SK-N-SH (cell line): ENCODE measurements at regions not wholly inside any gene's neighbourhood (a gene's known extent, or its start where the extent isn't known, plus 50 kb on each side); places are given as distances from the start of the nearest gene placed in this dataset.

Source experiments
- CTCF ChIA-PET: fragments of 300-600, 350-600 bp; formaldehyde crosslinking; extraction: SDS; loops from one replicate; lab custom pipeline; 2021; lab: Yijun Ruan, JAX
- POLR2A ChIA-PET: fragments of 350-600 bp; sonication (Branson Sonifier 250); formaldehyde crosslinking; extraction: SDS; loops from one replicate; lab custom pipeline; 2020; ENCODE audit warnings: antibody characterized with exemption, inconsistent platforms; lab: Yijun Ruan, JAX
- DNase-seq: peaks from one replicate; pipeline ENCODE4 v3.0.0; 2012
- H2AFZ ChIP-seq: fragments of 200-600 bp; sonication (generic); 2 replicates; pipeline ENCODE4 v1.8.1; 2016; ENCODE audit warnings: antibody characterized with exemption, mild to moderate bottlenecking, low read depth
- H3F3A ChIP-seq: fragments of 200-600 bp; sonication (generic); replicated peaks from 2 replicates; pipeline ENCODE3; 2016; ENCODE audit warnings: antibody characterized with exemption, mild to moderate bottlenecking; ENCODE audit not compliant: insufficient read depth
- H3K27ac ChIP-seq, 2 experiments: fragments of 200-500 bp in 1 of 2; fragments of 200-600 bp in 1 of 2; sonication (Bioruptor generic) in 1 of 2; sonication (generic), shearing (Covaris generic) in 1 of 2; 2 replicates each; pipeline versions ENCODE4 v1.5.1 to v1.6.1; 2014 to 2016; ENCODE audit warnings: low read depth in 2 of 2, inconsistent platforms in 1 of 2, low read length in 1 of 2, mild to moderate bottlenecking in 1 of 2, mixed read lengths in 1 of 2
- H3K27me3 ChIP-seq: fragments of 200-600 bp; sonication (generic), shearing (Covaris generic); 2 replicates; pipeline ENCODE4 v1.6.1; 2016; ENCODE audit warnings: mixed run types; ENCODE audit not compliant: insufficient read depth
- H3K36me3 ChIP-seq, 2 experiments: fragments of 200-500 bp in 1 of 2; fragments of 200-600 bp in 1 of 2; sonication (Bioruptor generic) in 1 of 2; sonication (generic) in 1 of 2; replicated peaks in 1 of 2; 2 replicates each; pipeline versions ENCODE3 to v1.5.1; 2014 to 2016; ENCODE audit warnings: low read length in 1 of 2, mild to moderate bottlenecking in 1 of 2; ENCODE audit not compliant: insufficient read depth in 2 of 2, control insufficient read depth in 1 of 2
- H3K4me1 ChIP-seq, 2 experiments: fragments of 200-500 bp in 1 of 2; fragments of 200-600 bp in 1 of 2; sonication (Bioruptor generic) in 1 of 2; sonication (generic), shearing (Covaris generic) in 1 of 2; 2 replicates each; pipeline versions ENCODE4 v1.5.1 to v1.6.1; 2014 to 2016; ENCODE audit warnings: low read depth in 1 of 2, low read length in 1 of 2, mixed run types in 1 of 2; ENCODE audit not compliant: insufficient read depth in 2 of 2, control insufficient read depth in 1 of 2
- H3K4me2 ChIP-seq: fragments of 200-600 bp; sonication (generic), shearing (Covaris generic); 2 replicates; pipeline ENCODE4 v1.6.1; 2017; ENCODE audit warnings: mixed run types
- H3K4me3 ChIP-seq, 2 experiments: fragments of 200-500 bp in 1 of 2; fragments of 200-600 bp in 1 of 2; sonication (Bioruptor generic) in 1 of 2; sonication (generic), shearing (Covaris generic) in 1 of 2; 2 replicates each; pipeline versions ENCODE4 v1.5.1 to v1.8.1; 2014 to 2016; ENCODE audit warnings: low read depth in 2 of 2, inconsistent platforms in 1 of 2, low read length in 1 of 2, mild to moderate bottlenecking in 1 of 2, mixed read lengths in 1 of 2, moderate library complexity in 1 of 2
- H3K79me2 ChIP-seq: fragments of 200-600 bp; sonication (generic); 2 replicates; pipeline ENCODE4 v1.8.1; 2017; ENCODE audit warnings: mild to moderate bottlenecking; ENCODE audit not compliant: insufficient read depth
- H3K9ac ChIP-seq: fragments of 200-600 bp; sonication (generic); 2 replicates; pipeline ENCODE4 v1.6.1; 2017; ENCODE audit warnings: mixed run types
- H3K9me2 ChIP-seq: fragments of 200-600 bp; sonication (generic); 2 replicates; pipeline ENCODE4 v1.6.1; 2017; ENCODE audit warnings: mixed run types
- H3K9me3 ChIP-seq: fragments of 200-600 bp; sonication (generic); 2 replicates; pipeline ENCODE4 v1.6.1; 2017; ENCODE audit warnings: mixed run types, mild to moderate bottlenecking, moderate library complexity
- H4K20me1 ChIP-seq: fragments of 200-600 bp; sonication (generic); 2 replicates; pipeline ENCODE4 v1.6.1; 2017; ENCODE audit warnings: mild to moderate bottlenecking, mixed run types; ENCODE audit not compliant: insufficient read depth
- EP300 ChIP-seq, 2 experiments: IDR thresholded peaks; 2 replicates each; pipeline versions ENCODE4 v1.4.0 to v1.6.1; 2012; ENCODE audit warnings: borderline replicate concordance in 1 of 2, low read depth in 1 of 2, low read length in 1 of 2
- FOSL2 ChIP-seq: IDR thresholded peaks from 2 replicates; pipeline ENCODE4 v1.4.0; 2012; ENCODE audit warnings: low read depth, mild to moderate bottlenecking, moderate library complexity, borderline replicate concordance
- JUND ChIP-seq: IDR thresholded peaks from 2 replicates; pipeline ENCODE4 v1.4.0; 2012
- MEF2A ChIP-seq: IDR thresholded peaks from 2 replicates; pipeline ENCODE4 v1.4.0; 2012; ENCODE audit warnings: low read depth, borderline replicate concordance
- MXI1 ChIP-seq: IDR thresholded peaks from 2 replicates; pipeline ENCODE4 v1.6.1; 2012; ENCODE audit warnings: mild to moderate bottlenecking, low read depth, low read length, improper control_type of control experiment
- NFIC ChIP-seq: IDR thresholded peaks from 2 replicates; pipeline ENCODE4 v1.4.0; 2012; ENCODE audit warnings: borderline replicate concordance
- NRF1 ChIP-seq: IDR thresholded peaks from 2 replicates; pipeline ENCODE4 v1.6.1; 2012; ENCODE audit warnings: low read depth, mild to moderate bottlenecking, low read length
- POLR2AphosphoS5 ChIP-seq: IDR thresholded peaks from 2 replicates; pipeline ENCODE4 v1.6.1; 2012; ENCODE audit warnings: low read depth, low read length
- RAD21 ChIP-seq: IDR thresholded peaks from 2 replicates; pipeline ENCODE4 v1.6.1; 2012; ENCODE audit warnings: mild to moderate bottlenecking, low read length
- RCOR1 ChIP-seq: fragments of 150-350 bp; IDR thresholded peaks from 2 replicates; pipeline ENCODE4 v1.6.1; 2017; ENCODE audit warnings: antibody characterized with exemption, low read length
- RFX5 ChIP-seq: IDR thresholded peaks from 2 replicates; pipeline ENCODE4 v1.6.1; 2012; ENCODE audit warnings: mild to moderate bottlenecking, improper control_type of control experiment, low read length
- SIN3A ChIP-seq: IDR thresholded peaks from 2 replicates; pipeline ENCODE4 v1.6.1; 2012; ENCODE audit warnings: low read depth, mild to moderate bottlenecking, low read length, moderate library complexity, borderline replicate concordance
- SMC3 ChIP-seq: IDR thresholded peaks from 2 replicates; pipeline ENCODE4 v1.6.1; 2012; ENCODE audit warnings: low read depth, low read length, improper control_type of control experiment
- TCF12 ChIP-seq: IDR thresholded peaks from 2 replicates; pipeline ENCODE4 v1.4.0; 2012
- YY1 ChIP-seq: IDR thresholded peaks from 2 replicates; pipeline ENCODE4 v1.4.0; 2012; ENCODE audit warnings: low read depth, mild to moderate bottlenecking
- whole genome bisulfite sequencing: methylation state at CpG from one replicate; pipeline ENCODE4 v1.1.6; 2017; ENCODE audit warnings: low lambda C conversion rate; 5-methylcytosine and 5-hydroxymethylcytosine counted together
- TF ChIP-seq, protein P1 (sequence below): fragments of 200-600 bp; sonication (generic); IDR thresholded peaks from 2 replicates; pipeline ENCODE4 v1.6.1; 2017; ENCODE audit warnings: antibody characterized with exemption, mild to moderate bottlenecking, moderate library complexity
- TF ChIP-seq, protein P2 (sequence below): fragments of 150-350 bp; IDR thresholded peaks from 2 replicates; pipeline ENCODE4 v1.6.1; 2017; ENCODE audit warnings: antibody characterized with exemption, low read length, low read depth, borderline replicate concordance

DNA sequence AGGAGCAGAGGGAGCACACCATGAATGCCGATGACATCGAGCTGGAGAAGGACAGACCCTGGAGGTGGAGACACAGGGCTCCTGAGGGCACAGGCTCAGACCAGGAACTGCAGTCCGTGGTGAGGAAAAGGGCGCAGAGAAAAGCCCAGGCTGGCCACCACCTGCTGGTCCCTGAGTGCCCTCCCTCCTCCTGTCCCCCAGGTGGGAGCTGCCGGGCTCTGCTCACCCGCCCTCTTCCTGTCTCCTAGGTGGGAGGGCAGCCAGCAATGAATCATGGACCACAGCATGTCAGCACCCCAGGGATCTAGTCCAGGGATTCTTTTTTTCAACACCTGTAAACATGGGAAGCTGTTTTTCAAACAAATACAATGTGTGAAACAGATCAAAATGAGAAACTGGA is 94.6 kb upstream of the ARHGEF7 start:
- 0 out of 2 replicates have a peak, but pooled peaks cover 10% of the 10 kb centered on the region for H3K9me3 ChIP-seq
- H3F3A ChIP-seq: no peaks in the 10 kb centered on the region
- H3K4me3 ChIP-seq: no peak overlapping the region
- CTCF ChIA-PET: no interaction called here
- H3K36me3 ChIP-seq: no peaks in the 10 kb centered on the region
- POLR2A ChIA-PET: no interaction called here
- H3K9ac ChIP-seq: no peak overlapping the region
- no peak overlapping the region for H2AFZ ChIP-seq
- H3K27me3 ChIP-seq: no peaks in the 10 kb centered on the region
- no peaks in the 10 kb centered on the region for H4K20me1 ChIP-seq
- H3K9me2 ChIP-seq: no peaks in the 10 kb centered on the region
- TF ChIP-seq FOSL2 (no peak), JUND (no peak), EP300 (IDR thresholded peaks at IDR 0.05; ENCODE audit: borderline replicate concordance in 1 of 2, low read depth in 1 of 2, low read length in 1 of 2) (no peak), YY1 (no peak)
- no peak for DNase-seq
- no peaks in the 10 kb centered on the region for H3K79me2 ChIP-seq
- no peak overlapping the region for H3K4me2 ChIP-seq
- no peak overlapping the region for H3K27ac ChIP-seq
- no peaks in the 10 kb centered on the region for H3K4me1 ChIP-seq
- WGBS: 38% methylated on average over 6 of the region's 6 CpGs

DNA sequence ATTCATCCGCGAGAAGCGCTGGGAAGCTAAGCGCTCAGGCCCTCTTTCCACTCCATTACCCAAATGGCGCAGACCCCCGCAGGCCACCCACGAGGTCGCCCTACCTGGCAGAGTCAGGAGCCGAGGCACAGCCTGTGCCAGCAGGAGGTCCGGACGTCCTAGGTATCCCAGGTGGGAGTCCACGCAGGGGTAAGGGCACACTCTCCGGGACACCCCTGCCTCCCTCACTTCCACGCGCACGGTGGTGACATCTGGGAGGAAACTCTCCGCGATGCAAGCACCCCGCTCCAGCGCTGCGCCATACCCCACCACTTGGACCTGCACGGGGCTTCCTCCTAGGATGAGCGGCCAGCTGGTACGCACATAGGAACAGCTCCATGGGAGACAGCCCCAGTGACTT is 95.1 kb upstream of the ARHGEF7 start:
- no peak for TF ChIP-seq JUND
- no peak for TF ChIP-seq MXI1
- TF ChIP-seq SIN3A: no peak
- no peak for TF ChIP-seq NFIC
- no peak for TF ChIP-seq POLR2AphosphoS5
- TF ChIP-seq, protein P1, sequence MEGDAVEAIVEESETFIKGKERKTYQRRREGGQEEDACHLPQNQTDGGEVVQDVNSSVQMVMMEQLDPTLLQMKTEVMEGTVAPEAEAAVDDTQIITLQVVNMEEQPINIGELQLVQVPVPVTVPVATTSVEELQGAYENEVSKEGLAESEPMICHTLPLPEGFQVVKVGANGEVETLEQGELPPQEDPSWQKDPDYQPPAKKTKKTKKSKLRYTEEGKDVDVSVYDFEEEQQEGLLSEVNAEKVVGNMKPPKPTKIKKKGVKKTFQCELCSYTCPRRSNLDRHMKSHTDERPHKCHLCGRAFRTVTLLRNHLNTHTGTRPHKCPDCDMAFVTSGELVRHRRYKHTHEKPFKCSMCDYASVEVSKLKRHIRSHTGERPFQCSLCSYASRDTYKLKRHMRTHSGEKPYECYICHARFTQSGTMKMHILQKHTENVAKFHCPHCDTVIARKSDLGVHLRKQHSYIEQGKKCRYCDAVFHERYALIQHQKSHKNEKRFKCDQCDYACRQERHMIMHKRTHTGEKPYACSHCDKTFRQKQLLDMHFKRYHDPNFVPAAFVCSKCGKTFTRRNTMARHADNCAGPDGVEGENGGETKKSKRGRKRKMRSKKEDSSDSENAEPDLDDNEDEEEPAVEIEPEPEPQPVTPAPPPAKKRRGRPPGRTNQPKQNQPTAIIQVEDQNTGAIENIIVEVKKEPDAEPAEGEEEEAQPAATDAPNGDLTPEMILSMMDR: no peak
- no peak for TF ChIP-seq TCF12
- no peak for TF ChIP-seq EP300 (IDR thresholded peaks at IDR 0.05; ENCODE audit: borderline replicate concordance in 1 of 2, low read depth in 1 of 2, low read length in 1 of 2)
- TF ChIP-seq MEF2A: no peak
- TF ChIP-seq NRF1: no peak
- TF ChIP-seq FOSL2: no peak
- TF ChIP-seq SMC3: no peak
- no peak for TF ChIP-seq RFX5
- no peak for TF ChIP-seq RCOR1
- TF ChIP-seq, protein P2, sequence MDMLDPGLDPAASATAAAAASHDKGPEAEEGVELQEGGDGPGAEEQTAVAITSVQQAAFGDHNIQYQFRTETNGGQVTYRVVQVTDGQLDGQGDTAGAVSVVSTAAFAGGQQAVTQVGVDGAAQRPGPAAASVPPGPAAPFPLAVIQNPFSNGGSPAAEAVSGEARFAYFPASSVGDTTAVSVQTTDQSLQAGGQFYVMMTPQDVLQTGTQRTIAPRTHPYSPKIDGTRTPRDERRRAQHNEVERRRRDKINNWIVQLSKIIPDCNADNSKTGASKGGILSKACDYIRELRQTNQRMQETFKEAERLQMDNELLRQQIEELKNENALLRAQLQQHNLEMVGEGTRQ: no peak
- no peak for TF ChIP-seq RAD21
- no peaks in the 10 kb centered on the region for H3K4me1 ChIP-seq
- H3K4me3 ChIP-seq: no peak overlapping the region
- CTCF ChIA-PET: no interaction called here
- no peaks in the 10 kb centered on the region for H3K27me3 ChIP-seq
- WGBS: 72% methylated on average over 19 of the region's 24 CpGs
- no peaks in the 10 kb centered on the region for H4K20me1 ChIP-seq
- no peak overlapping the region for H3K9ac ChIP-seq
- DNase-seq: no peak
- no peaks in the 10 kb centered on the region for H3K9me2 ChIP-seq
- H3K27ac ChIP-seq: no peak overlapping the region
- H3F3A ChIP-seq: no peaks in the 10 kb centered on the region
- no peaks in the 10 kb centered on the region for H3K36me3 ChIP-seq
- POLR2A ChIA-PET: no interaction called here
- H3K79me2 ChIP-seq: no peaks in the 10 kb centered on the region
- 0 out of 2 replicates have a peak, but pooled peaks cover 10% of the 10 kb centered on the region for H3K9me3 ChIP-seq
- H2AFZ ChIP-seq: no peak overlapping the region
- no peak overlapping the region for H3K4me2 ChIP-seq
